GM21367 (cell line): ENCODE measurements at regions not wholly inside any gene's neighbourhood (a gene's known extent, or its start where the extent isn't known, plus 50 kb on each side); places are given as distances from the start of the nearest gene placed in this dataset.

ENCODE experiments used
- ATAC-seq: cut with Tn5 transposase; IDR thresholded peaks from one replicate; pipeline ENCODE4 v1.9.1; 2021; ENCODE audit not compliant: unreplicated experiment

DNA sequence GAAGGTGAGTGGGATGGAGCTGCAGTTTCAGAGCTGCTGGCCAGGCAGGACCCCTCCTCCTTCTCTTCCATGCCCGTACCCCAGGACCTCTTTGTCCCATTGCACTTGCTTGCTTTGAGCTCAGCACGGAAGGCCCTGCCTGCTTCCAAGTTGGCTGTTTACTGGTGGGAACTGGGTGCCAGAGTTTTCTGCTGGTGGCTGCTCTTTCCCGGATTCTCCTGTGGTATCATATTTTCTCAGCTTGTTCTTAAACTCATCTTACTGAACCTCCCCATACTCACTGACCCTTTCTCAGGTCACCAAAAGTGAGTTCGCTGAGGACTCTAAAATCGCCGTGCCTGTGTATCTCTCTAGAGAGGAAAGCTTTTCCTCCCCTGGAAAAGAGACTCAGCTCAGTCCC is 297.7 kb upstream of the TNP1 start:
- ATAC-seq = no peak

DNA sequence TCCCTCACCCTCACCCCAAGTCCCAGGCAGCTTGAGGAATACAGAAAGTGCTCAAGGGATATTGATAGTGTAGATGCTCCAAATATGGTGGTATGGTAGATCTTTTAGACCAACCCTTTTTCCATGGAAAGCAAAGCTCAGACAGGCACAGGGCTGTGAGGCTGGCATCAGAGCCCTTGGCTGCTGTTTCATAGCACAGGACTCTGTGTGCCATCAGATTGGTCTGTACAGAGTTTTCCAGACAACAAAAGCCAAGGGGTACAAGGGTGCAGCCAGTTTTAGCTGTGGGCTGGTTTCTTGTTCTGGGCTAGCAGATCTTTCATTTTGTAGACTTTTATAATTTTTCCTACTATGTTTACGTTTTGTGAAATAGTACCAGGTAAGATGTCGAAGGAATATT is 296.9 kb upstream of the TNP1 start:
- no peak for ATAC-seq

DNA sequence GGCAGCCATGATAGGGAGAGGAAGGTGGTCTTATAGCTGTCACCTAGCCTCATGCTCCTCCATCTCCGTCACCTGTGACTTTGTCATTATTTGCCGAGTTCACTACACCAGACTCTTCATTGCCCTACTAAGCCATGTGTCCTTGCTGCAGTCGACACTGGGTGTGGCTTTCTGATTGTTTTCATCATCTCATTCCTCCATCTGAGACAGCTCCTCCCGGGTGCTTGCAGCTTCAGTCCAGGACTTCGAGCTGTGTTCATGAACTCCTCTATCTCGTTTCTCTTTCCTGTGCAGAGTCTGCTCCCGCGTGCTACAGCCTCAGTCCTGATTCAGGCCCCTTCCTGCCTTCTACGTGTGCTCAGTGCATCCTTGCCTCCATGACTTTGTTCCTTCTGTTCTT is 295.1 kb upstream of the TNP1 start:
- ATAC-seq = no peak

DNA sequence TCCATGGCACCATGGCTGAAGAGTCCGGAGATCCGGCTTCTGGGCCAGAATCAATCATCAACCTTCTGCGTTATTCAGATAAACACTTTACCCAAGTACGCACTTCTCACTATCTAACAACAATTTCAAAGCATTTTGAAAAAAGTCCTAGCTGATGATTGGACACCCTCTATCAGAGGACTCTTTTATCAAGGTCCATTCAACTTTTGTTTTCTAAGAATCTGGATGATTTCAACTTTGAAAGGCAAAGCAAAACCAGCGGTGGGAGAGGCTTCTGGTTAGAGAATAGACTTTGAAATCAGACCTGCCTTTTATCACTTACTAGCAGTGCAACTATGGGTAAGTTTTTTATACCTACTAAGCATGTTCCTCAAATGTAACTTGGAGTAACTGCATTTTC is 293.6 kb upstream of the TNP1 start:
- no peak for ATAC-seq

DNA sequence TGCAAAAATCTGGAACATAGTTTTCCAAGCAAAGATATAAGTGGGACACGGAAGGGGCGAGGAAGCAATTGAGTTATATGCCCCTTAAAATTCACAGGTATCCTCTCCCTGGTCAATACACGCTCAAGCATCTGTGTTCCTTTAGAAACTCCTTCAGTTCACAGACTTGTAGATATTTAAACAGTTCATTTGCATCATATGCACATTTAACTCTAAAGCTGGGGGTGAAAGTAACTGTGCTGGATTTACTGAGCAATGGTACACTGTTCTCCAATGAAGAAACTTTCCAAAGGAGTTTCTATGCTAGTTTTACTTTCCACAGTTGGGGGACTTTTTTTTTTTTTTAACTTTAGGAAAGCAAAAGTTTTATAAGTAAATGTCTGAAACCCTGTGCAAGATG is 293.0 kb upstream of the TNP1 start:
- no peak for ATAC-seq

DNA sequence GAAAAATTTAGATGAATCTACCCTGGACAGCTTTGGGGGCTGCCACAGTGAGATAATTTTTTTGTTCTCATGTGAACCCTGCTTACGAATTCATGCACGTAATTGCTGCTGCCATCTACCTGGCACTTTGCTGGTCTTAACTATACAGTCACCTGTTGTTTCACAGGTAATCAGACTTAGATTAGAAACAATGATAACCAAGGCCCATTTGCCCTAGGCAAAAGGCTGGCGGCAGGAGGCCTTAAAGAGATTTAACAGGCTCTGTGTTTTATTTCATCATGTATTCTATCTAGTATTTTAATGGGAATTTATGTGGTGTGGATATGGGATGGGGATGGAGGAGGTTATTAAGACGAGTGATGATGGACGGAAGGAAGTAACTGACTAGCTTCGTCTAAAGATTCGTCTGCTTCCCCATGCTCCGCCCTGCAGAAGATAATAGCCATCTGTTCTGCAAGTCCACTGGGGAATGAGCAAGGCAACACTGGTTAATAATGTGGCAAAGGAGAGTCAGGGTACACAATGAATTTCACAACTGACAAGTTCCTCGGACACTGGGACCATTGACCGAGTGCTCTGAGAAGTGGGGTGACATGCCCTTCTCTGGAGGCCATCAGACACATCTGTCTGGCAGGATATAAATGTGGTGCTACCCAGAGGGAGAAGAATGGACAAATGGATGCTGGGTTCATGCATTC is 291.8 kb upstream of the TNP1 start:
- no peak for ATAC-seq

DNA sequence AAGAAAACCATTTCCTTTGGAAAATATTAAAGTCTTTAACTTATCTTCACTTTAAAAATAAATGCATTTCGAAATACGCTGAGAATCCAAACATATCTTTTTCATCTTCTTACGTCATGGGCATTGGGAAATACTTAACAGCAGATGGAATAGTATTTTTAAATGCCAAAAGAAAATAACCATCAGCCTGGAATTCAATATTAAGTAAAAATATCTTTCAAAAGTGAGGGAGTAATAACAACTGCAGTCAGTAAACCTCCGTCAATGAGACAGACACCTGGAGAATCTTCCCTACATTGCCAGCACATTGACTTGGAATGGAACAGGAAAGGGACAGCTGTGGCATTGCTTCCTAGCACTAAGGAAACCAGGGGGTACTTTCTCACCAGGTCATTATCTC is 290.4 kb upstream of the TNP1 start:
- no peak for ATAC-seq

DNA sequence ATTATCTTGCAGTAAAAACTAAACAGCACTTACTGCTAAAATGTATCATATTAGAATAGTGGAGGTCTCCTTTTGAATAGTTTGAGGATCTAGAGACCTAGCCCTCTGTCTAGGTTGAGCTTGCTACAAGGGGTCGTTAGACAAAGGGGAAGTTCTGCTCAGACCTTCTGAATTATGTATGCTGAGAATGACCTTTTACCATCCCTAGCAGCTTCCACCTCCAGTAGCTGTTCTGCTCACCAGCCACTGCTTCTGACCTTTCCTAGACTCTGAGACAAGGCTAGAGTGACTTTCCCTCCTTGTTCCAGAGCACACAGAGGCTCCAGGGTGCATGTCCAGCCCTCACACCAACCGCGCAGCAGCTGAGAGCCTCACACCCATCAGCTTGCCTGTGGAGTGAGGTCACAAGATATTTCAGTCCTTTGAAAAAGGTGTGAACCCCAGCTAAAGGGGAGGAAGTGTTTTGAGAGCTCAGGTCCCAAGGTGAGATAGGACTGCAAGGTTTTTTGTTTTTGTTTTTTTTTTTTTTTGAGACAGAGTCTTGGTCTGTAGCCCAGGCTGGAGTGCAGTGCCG is 289.3 kb upstream of the TNP1 start:
- no peak for ATAC-seq

DNA sequence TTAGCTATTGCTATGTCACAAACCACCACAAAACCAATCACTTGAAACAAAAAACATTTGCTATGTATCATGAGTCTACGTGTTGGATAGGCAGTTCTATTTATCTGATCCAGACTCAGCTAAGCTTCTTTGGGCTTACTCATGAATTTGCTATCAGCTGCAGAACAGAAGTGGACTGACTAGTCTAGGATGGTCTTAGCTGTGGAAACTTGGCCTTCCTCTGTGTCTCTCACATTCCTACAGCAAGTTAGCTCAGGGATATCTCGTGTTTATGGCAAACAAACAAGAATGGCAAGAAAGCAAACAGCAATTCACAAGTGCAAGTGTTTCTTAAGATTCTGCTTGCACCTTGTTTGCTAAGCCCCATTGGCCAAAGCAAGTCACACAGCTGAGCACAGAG is 288.0 kb upstream of the TNP1 start:
- ATAC-seq = no peak

DNA sequence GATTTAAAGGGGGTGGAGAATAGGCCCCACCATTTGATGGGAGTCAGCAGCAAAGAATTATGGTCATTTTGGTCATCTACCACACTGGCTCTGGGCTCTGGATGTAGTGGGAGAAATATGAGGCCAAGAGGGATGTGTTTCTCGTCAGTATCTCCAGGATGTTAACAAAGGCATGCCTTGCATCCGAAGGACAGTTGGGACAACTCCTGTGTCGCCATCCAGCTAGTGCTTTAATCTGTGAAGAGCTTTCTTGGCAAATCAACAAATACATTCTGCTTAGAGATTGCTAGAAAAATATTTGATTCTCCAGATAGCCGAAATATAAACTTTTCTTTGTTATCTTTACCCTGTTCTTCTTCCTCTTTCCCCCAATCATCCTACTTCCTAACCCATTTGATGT is 287.1 kb upstream of the TNP1 start:
- no peak for ATAC-seq

DNA sequence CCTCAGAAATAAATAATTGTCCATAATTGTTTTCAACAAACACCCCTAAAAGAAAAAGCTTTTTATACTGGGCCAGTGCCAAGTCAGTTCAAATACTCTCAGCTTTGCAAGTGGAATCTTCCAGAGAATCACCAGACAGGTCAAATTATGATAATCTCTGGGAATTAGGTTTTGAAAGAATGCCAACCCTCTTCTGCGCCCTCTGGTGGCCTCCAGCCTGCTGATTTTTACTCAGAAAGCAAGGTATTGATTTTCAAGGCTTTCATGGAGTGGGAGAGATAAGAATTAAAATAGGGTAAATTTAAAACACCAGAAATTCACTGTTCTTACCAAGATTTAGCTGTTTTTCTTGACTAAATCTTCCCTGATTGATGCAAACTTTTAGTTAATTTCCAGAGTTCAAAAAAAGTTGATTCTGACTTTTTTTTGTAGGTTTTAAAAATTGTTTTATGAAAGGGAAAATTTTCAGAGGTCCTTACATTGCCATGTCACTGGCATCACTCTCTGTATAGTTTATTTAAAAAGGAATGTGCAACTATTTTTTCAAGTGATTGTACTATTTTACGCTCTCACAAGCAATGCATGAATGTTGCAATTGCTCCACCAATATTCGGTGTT is 282.9 kb upstream of the TNP1 start:
- ATAC-seq = no peak

DNA sequence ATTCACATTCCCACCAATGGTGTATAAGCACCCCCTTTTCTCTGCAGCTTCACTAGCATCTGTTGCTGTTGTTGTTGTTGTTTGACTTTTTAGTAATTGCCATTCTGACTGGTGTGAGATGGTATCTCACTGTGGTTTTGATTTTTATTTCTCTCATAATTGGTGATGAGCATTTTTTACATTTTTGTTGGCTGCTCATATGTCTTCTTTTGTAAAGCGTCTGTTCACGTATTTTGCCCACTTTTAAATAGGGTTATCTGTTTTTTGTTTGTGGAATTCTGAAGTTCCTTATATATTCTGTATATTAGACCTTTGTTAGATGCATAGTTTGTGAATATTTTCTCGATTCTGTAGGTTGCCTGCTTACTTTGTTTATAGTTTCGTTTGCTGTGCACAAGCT is 278.4 kb upstream of the TNP1 start:
- no peak for ATAC-seq

DNA sequence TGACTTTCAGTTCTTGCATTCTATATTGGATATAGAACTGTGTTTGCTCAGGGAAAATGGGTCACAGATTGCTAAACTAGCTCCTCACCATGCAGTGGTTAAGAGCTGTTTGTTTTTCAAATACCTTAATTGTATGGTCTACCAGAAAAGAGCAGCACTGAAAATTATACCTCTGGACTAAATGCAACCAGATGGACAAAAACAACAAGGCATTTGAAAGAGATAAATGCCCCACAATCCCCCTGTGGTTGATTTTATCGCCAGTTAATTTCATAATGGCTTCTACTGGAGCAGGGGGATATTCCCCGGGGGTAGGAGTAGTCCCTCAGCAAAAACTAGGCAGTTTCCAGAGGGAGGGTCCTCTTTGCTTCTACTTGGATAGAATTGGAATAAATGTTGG is 267.9 kb upstream of the TNP1 start:
- no peak for ATAC-seq

DNA sequence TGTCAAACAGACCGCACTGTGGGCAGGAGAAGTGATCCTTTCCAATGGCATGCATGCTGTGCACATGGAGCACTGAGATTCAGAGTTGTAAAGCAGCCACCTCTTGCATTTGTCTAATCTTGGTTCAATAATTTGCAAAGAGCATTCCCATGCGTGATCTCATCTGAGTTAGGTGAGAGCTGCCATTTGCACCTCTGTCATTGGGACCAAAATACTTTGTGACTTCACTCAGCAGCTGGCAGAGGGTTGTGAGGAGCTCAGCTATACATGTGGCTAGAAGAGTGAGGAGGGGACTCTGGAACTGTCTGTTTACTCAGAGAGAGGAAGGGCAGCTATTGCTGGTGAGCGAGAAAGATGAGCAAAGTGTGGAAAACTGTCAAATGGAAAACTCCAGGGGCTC is 265.1 kb upstream of the TNP1 start:
- ATAC-seq = no peak

DNA sequence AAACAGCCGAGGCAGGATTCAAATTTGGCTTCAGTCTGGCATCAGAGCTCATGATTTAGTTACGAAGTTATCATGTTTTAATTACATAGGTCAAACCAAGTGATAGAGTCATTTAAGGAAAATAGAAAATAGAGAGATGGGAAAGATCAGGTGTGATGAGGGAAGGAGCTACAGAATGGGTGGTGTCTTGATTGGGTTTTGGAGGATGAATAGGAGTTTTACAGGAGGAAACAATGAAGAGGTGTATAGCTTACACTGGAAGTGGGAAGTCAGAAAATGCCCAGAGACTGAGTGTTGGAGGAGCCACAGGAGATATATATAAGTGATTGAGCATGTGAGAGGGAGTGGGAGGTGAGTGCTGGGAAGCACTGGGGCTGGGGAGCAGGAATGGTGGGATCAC is 264.2 kb upstream of the TNP1 start:
- no peak for ATAC-seq

DNA sequence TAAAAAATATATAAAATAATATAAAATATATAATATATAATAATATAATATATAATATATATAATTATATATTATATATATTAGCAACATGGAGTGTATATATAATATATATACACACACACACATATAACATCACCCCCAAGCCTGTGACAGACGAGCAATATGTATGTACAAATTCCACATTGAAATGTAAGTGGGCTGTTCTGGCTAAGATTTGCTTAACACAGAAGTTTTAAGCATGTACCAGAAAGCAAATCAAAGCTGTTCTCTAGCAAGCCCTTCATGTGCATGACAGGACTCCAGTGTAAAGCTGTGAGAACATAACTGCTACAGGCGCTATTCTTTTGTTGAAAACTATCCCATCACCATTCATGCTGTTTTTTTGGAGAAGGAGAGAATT is 261.7 kb upstream of the TNP1 start:
- ATAC-seq = no peak

DNA sequence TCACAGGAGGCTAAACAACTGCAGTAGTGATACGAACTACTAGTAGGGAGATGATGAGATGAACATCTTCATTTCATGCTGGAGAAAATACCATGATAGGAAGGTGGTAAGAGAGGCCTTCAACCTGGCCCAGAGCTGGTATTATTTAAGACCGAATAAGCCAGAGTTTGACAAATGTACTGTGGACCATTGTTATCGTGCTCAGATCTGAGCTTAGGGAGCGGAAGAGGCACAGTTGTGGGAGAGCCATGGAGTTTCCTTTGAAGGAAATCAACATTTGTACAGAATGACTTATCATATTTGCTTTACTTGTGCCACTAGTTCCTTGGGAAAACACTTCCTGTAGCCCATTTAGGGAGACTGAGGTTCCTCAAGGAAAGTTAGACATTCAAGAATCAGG is 260.6 kb upstream of the TNP1 start:
- no peak for ATAC-seq

DNA sequence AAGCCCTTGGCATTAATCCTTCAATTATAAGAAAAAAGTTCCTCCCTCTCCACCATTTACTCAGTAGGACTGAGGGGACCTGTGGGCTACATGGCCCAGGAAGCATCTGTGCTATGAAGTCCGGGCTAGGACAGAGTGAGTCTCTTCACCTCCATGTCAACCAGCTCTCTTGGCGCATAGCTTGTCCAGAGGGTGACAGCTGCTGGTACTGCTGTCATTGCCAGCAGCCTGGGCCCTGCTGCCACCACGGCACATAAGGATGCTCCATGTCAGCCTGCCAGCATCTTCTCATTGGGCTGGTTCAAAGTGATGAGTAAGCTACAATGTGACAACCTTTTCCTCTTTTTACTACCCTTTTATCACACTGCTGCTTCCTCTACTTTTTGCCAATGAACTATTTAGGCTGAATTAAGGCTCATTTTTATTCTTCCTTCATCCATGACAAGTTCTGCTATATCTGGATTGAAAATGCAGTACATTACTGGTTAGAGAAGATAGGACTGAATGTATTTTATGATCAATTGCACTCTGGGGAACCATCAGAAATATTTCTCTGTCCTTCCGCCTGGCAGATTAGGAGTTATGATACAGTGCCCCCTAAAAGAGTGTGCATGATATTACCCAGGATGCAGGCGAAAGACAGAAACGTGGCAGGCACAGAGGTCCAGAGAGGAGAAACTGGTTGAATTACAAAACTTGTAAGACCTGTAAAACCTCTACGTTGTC is 258.9 kb upstream of the TNP1 start:
- no peak for ATAC-seq

DNA sequence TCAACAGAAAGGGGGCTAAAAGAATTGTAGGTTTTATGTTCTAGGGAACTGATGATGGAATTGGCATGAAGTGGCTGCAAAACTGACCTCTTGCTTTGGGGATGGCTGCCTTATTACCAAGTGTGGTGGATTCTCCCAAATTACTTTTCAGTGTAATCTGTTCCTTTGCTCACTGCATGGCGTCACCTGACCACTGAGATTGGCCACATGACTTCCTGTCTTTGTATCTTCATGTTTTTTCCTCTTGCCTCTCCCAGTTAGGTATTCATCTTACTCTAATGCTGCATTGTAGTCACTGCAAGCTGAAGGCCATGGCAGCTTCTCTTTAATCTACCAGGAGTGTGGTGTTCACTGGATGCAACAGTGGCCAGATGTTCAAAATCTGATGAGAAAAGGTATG is 257.7 kb upstream of the TNP1 start:
- no peak for ATAC-seq

DNA sequence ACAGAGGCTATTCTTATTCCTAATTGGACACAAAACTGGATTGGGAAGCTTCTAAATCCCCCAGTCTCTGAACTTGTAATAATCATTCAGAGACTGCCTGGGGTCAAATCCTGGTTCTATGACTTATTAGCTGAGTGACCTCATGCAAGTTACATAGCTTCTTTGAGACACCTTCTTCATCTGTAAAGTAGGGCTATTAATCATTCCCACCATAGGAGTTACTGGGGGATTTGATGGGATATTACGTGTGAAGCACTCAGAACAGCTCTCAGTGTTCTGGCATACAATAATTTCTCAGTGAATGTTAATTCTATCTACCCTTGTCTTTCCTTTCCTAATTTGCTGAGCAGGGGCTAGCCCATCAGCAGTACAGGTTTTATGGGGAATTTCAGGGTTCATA is 256.7 kb upstream of the TNP1 start:
- ATAC-seq = no peak

DNA sequence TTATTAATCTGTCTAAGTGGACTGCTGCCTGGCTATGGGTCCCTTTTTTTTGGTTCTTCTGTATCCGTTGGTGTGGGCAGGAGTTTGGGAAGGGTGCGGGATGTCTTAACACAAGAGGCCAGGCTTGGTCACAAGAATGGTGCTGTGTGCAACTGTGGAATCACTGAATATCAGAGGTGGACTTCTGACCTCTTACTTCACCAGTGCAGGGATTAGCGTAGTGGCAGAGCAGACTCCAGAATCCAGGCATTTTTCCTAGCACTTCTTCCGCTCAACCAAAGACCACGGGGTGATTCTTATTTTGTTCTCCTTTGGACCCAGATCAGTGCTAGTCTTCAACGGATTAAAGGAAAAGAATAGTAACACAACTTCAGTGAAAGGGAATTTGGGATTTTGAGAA is 254.3 kb upstream of the TNP1 start:
- ATAC-seq = no peak

DNA sequence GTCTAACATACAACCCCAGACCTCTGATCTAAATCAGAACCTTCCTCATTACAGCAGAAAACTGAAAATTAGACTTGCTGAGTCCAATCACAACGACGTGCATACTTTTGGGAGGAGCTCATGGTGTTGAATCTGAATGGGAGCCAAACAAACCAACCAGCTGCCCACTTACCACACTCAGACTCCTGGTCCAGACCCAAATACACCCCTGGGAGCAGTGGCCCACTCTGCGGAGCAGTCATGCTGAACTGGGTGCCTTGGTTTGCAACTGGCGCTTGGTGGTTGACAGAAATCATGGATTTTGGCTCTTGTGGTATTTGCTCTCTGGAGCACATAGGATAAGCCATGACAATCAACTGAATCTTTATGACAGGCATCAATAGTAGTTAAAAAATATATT is 253.6 kb upstream of the TNP1 start:
- ATAC-seq = no peak
